NCI-H1048 (cell line): ENCODE measurements at regions not wholly inside any gene's neighbourhood (a gene's known extent, or its start where the extent isn't known, plus 50 kb on each side); places are given as distances from the start of the nearest gene placed in this dataset.

Source experiments
- DNase-seq: peaks from one replicate; lab custom pipeline; 2025; lab: John Stamatoyannopoulos, UW

- no peak for DNase-seq
Measured at GRCh38 chr5:61790678-61791077, 458.6 kb downstream of the ZSWIM6 start.

- no peak for DNase-seq
Measured at GRCh38 chr5:61796773-61797172, 464.7 kb downstream of the ZSWIM6 start.

- DNase-seq: no peak
Measured at GRCh38 chr5:61800450-61800849, 468.4 kb downstream of the ZSWIM6 start.

- DNase-seq: no peak
Measured at GRCh38 chr5:61801174-61801573, 469.1 kb downstream of the ZSWIM6 start.

GRCh38 chr5:61802456-61802855, 470.4 kb downstream of the ZSWIM6 start:
- DNase-seq: no peak

- no peak for DNase-seq
Measured at GRCh38 chr5:61805101-61805500, 473.0 kb downstream of the ZSWIM6 start.

GRCh38 chr5:61806491-61807020, 474.5 kb downstream of the ZSWIM6 start:
- no peak for DNase-seq

GRCh38 chr5:61808091-61808490, 476.0 kb downstream of the ZSWIM6 start:
- no peak for DNase-seq

- DNase-seq: no peak
Measured at GRCh38 chr5:61808909-61809308, 476.9 kb downstream of the ZSWIM6 start.

GRCh38 chr5:61809651-61810050, 477.6 kb downstream of the ZSWIM6 start:
- no peak for DNase-seq

GRCh38 chr5:61811052-61811451, 479.0 kb downstream of the ZSWIM6 start:
- DNase-seq: no peak

GRCh38 chr5:61813361-61813760, 481.3 kb downstream of the ZSWIM6 start:
- DNase-seq: no peak

- no peak for DNase-seq
Measured at GRCh38 chr5:61815339-61815738, 483.3 kb downstream of the ZSWIM6 start.

- no peak for DNase-seq
Measured at GRCh38 chr5:61816146-61816545, 484.1 kb downstream of the ZSWIM6 start.

GRCh38 chr5:61816585-61817450, 484.8 kb downstream of the ZSWIM6 start:
- no peak for DNase-seq

- DNase-seq: no peak
Measured at GRCh38 chr5:61817472-61818326, 485.6 kb downstream of the ZSWIM6 start.

GRCh38 chr5:61820836-61821235, 485.2 kb upstream of the KIF2A start:
- no peak for DNase-seq

GRCh38 chr5:61821561-61821960, 484.4 kb upstream of the KIF2A start:
- DNase-seq: no peak

GRCh38 chr5:61822584-61822983, 483.4 kb upstream of the KIF2A start:
- no peak for DNase-seq

GRCh38 chr5:61823065-61823464, 482.9 kb upstream of the KIF2A start:
- DNase-seq: no peak

GRCh38 chr5:61823781-61824180, 482.2 kb upstream of the KIF2A start:
- DNase-seq: no peak

- DNase-seq: no peak
Measured at GRCh38 chr5:61824396-61824795, 481.6 kb upstream of the KIF2A start.

- DNase-seq: no peak
Measured at GRCh38 chr5:61827445-61827975, 478.5 kb upstream of the KIF2A start.
